Karpas-422 (cell line): ENCODE measurements at regions not wholly inside any gene's neighbourhood (a gene's known extent, or its start where the extent isn't known, plus 50 kb on each side); places are given as distances from the start of the nearest gene placed in this dataset.

Experiments
- DNase-seq: peaks from one replicate; pipeline ENCODE4 v3.0.0-alpha.2; 2015
- H2AFZ ChIP-seq: fragments of 200-600 bp; sonication (generic); 2 replicates; pipeline ENCODE4 v1.6.1; 2014; ENCODE audit warnings: antibody characterized with exemption, low read length, mixed read lengths
- H3K27ac ChIP-seq: fragments of 200-600 bp; sonication (generic); 2 replicates; pipeline ENCODE4 v1.5.1; 2014; ENCODE audit warnings: mild to moderate bottlenecking, low read length, moderate library complexity
- H3K27me3 ChIP-seq: fragments of 200-600 bp; sonication (generic); 2 replicates; pipeline ENCODE4 v1.6.1; 2014; ENCODE audit warnings: low read length, mixed read lengths
- H3K36me3 ChIP-seq: fragments of 200-600 bp; sonication (generic); 2 replicates; pipeline ENCODE4 v1.6.1; 2014; ENCODE audit warnings: low read length, mixed read lengths; ENCODE audit not compliant: insufficient read depth
- H3K4me1 ChIP-seq: fragments of 200-600 bp; sonication (generic); 2 replicates; pipeline ENCODE4 v1.6.1; 2014; ENCODE audit warnings: mild to moderate bottlenecking, low read length, mixed read lengths
- H3K4me2 ChIP-seq: fragments of 200-600 bp; sonication (generic); 2 replicates; pipeline ENCODE4 v1.6.1; 2014; ENCODE audit warnings: low read length, low read depth, mild to moderate bottlenecking; ENCODE audit not compliant: poor library complexity, severe bottlenecking
- H3K4me3 ChIP-seq: fragments of 200-600 bp; sonication (generic); 2 replicates; pipeline ENCODE4 v1.5.1; 2014; ENCODE audit warnings: mild to moderate bottlenecking, antibody characterized with exemption, low read length, mixed read lengths
- H3K79me2 ChIP-seq: fragments of 200-600 bp; sonication (generic); 2 replicates; pipeline ENCODE4 v1.6.1; 2014; ENCODE audit warnings: mild to moderate bottlenecking, low read length, mixed read lengths
- H3K9ac ChIP-seq: fragments of 200-600 bp; sonication (generic); 2 replicates; pipeline ENCODE4 v1.6.0; 2014; ENCODE audit warnings: low read length
- H3K9me2 ChIP-seq: fragments of 200-600 bp; sonication (generic), shearing (Covaris generic); replicated peaks from 2 replicates; pipeline ENCODE4 v1.6.0; 2014; ENCODE audit warnings: mild to moderate bottlenecking, low read length, moderate library complexity; ENCODE audit not compliant: insufficient read depth
- H3K9me3 ChIP-seq: fragments of 300-700, 200-600 bp; sonication (generic); 2 replicates; pipeline ENCODE4 v1.6.1; 2014; ENCODE audit warnings: low read length, mixed read lengths
- H4K20me1 ChIP-seq: fragments of 200-600 bp; sonication (generic); 2 replicates; pipeline ENCODE4 v1.6.1; 2014; ENCODE audit warnings: mild to moderate bottlenecking, antibody characterized with exemption, low read length, low read depth; ENCODE audit not compliant: insufficient read depth

DNA sequence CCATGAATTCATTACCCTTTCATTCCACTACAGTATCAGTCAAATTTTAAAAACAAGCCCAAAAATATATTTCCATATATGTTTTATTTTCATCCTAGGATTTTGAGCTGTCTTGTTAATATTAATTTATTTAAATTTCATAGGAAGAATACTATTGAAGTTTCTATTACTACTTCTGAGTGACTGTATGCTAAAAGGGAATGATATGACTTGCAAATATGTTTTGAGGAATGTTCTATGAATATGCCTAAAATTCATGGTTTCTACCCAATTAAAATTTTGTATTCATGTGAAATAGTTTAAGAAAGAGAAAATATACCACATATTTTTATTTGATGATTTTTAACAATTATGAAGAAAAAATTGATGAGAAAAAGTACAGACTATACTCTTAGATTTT lies 52.9 kb upstream of the BACH1 start:
- peaks cover 10% of the 10 kb centered on the region for H3K4me1 ChIP-seq
- H3K27ac ChIP-seq: no peak overlapping the region
- H3K4me2 ChIP-seq: no peak overlapping the region
- H3K4me3 ChIP-seq: no peak overlapping the region
- no peak overlapping the region for H3K9ac ChIP-seq
- H3K36me3 ChIP-seq: no peaks in the 10 kb centered on the region; the same call in 1 of the 2 replicates
- H3K79me2 ChIP-seq: no peaks in the 10 kb centered on the region
- no peak for DNase-seq
- peaks cover 3% of the 10 kb centered on the region; the same call in 1 of the 2 replicates for H3K9me3 ChIP-seq
- H2AFZ ChIP-seq: no peak overlapping the region
- H4K20me1 ChIP-seq: no peaks in the 10 kb centered on the region
- H3K9me2 ChIP-seq: no peaks in the 10 kb centered on the region
- H3K27me3 ChIP-seq: no peaks in the 10 kb centered on the region

GRCh38 chr21:29246614-29247013 lies 52.1 kb upstream of the BACH1 start:
- no peak overlapping the region for H3K9ac ChIP-seq
- peaks cover 3% of the 10 kb centered on the region; the same call in 1 of the 2 replicates for H3K9me3 ChIP-seq
- H3K9me2 ChIP-seq: no peaks in the 10 kb centered on the region
- H3K4me1 ChIP-seq: peaks cover 10% of the 10 kb centered on the region
- H3K27me3 ChIP-seq: no peaks in the 10 kb centered on the region
- H3K4me2 ChIP-seq: no peak overlapping the region
- H3K4me3 ChIP-seq: no peak overlapping the region
- no peak overlapping the region for H3K27ac ChIP-seq
- H4K20me1 ChIP-seq: no peaks in the 10 kb centered on the region
- H2AFZ ChIP-seq: no peak overlapping the region
- H3K36me3 ChIP-seq: no peaks in the 10 kb centered on the region; the same call in 1 of the 2 replicates
- no peaks in the 10 kb centered on the region for H3K79me2 ChIP-seq
- DNase-seq: no peak

- H3K36me3 ChIP-seq: no peaks in the 10 kb centered on the region
- no peaks in the 10 kb centered on the region for H3K27me3 ChIP-seq
- H3K9me2 ChIP-seq: no peaks in the 10 kb centered on the region
- H4K20me1 ChIP-seq: no peaks in the 10 kb centered on the region
- peaks cover 3% of the 10 kb centered on the region; the same call in 1 of the 2 replicates for H3K9me3 ChIP-seq
- peaks cover 10% of the 10 kb centered on the region for H3K4me1 ChIP-seq
- H3K4me3 ChIP-seq: no peak overlapping the region
- no peaks in the 10 kb centered on the region for H3K79me2 ChIP-seq
- DNase-seq: no peak
- no peak overlapping the region for H3K4me2 ChIP-seq
- H2AFZ ChIP-seq: no peak overlapping the region
- no peak overlapping the region for H3K9ac ChIP-seq
- H3K27ac ChIP-seq: no peak overlapping the region
Measured at GRCh38 chr21:29248124-29248523, 50.6 kb upstream of the BACH1 start.
